H1 (cell line): ENCODE measurements at regions not wholly inside any gene's neighbourhood (a gene's known extent, or its start where the extent isn't known, plus 50 kb on each side); places are given as distances from the start of the nearest gene placed in this dataset.

Experiments used
- CTCF ChIA-PET: fragments of 300-600 bp; sonication (Branson Sonifier 250); formaldehyde crosslinking; loops from one replicate; lab custom pipeline; 2021; ENCODE audit not compliant: partially characterized antibody; lab: Charles Lee
- POLR2A ChIA-PET: fragments of 300-600 bp; sonication (Branson Sonifier 250); formaldehyde crosslinking; loops from one replicate; lab custom pipeline; 2021; ENCODE audit warnings: inconsistent platforms; ENCODE audit not compliant: partially characterized antibody; lab: Charles Lee
- DNase-seq, 2 experiments: peaks; one replicate each; pipeline versions ENCODE4 v3.0.0 to v3.0.0-alpha.2; 2010 to 2022; ENCODE audit warnings: low spot score in 2 of 2, low read depth in 1 of 2, mixed read lengths in 1 of 2
- FAIRE-seq: peaks from 2 replicates; lab custom pipeline; 2011; peaks lifted over from hg19 to GRCh38; lab: Jason Lieb, UNC
- H2AFZ ChIP-seq: 2 replicates; pipeline ENCODE4 v1.8.1; 2012; ENCODE audit warnings: low read length, inconsistent platforms
- H2AK5ac ChIP-seq: 2 replicates; pipeline ENCODE4 v1.6.1; 2013; ENCODE audit warnings: low read depth, low read length
- H2BK120ac ChIP-seq: replicated peaks from 2 replicates; pipeline ENCODE3; 2013; ENCODE audit warnings: low read depth, low read length, inconsistent platforms
- H2BK12ac ChIP-seq: 2 replicates; pipeline ENCODE4 v1.6.1; 2013; ENCODE audit warnings: low read depth, low read length
- H2BK15ac ChIP-seq: 2 replicates; pipeline ENCODE4 v1.6.1; 2013; ENCODE audit warnings: low read length
- H2BK20ac ChIP-seq: 2 replicates; pipeline ENCODE4 v1.6.1; 2013; ENCODE audit warnings: low read length
- H2BK5ac ChIP-seq: 2 replicates; pipeline ENCODE4 v1.6.1; 2013; ENCODE audit warnings: low read depth, low read length
- H3K14ac ChIP-seq: 2 replicates; pipeline ENCODE4 v1.6.1; 2013; ENCODE audit warnings: inconsistent platforms; ENCODE audit not compliant: insufficient read length
- H3K18ac ChIP-seq: 2 replicates; pipeline ENCODE4 v1.6.1; 2013; ENCODE audit warnings: low read length; ENCODE audit errors: extremely low read depth
- H3K23ac ChIP-seq: 2 replicates; pipeline ENCODE4 v1.6.1; 2013; ENCODE audit warnings: inconsistent platforms; ENCODE audit not compliant: insufficient read length
- H3K23me2 ChIP-seq: 2 replicates; pipeline ENCODE4 v1.6.1; 2013; ENCODE audit warnings: low read depth, low read length
- H3K27ac ChIP-seq: 2 replicates; pipeline ENCODE4 v1.6.1; 2011; ENCODE audit warnings: low read depth, low read length, inconsistent platforms
- H3K27me3 ChIP-seq, 4 experiments: replicated peaks in 1 of 4; 1 replicate in 1 of 4; 2 replicates in 3 of 4; pipeline versions ENCODE4 v1.6.1 to v1.8.1; 2011 to 2013; ENCODE audit warnings: low read length in 3 of 4, mild to moderate bottlenecking in 3 of 4, inconsistent platforms in 2 of 4, mixed read lengths in 2 of 4, moderate library complexity in 1 of 4; ENCODE audit not compliant: control insufficient read depth in 3 of 4, insufficient read depth in 3 of 4; ENCODE audit errors: extremely low read depth in 1 of 4
- H3K36me3 ChIP-seq, 4 experiments: 2 replicates each; pipeline versions ENCODE4 v1.6.1 to v1.8.1; 2011 to 2013; ENCODE audit warnings: mild to moderate bottlenecking in 4 of 4, low read length in 3 of 4, moderate library complexity in 2 of 4, control low read depth in 1 of 4, inconsistent platforms in 1 of 4; ENCODE audit not compliant: insufficient read depth in 4 of 4, control insufficient read depth in 2 of 4
- H3K4ac ChIP-seq: replicated peaks from 2 replicates; pipeline ENCODE3; 2013; ENCODE audit warnings: low read length, low read depth, mixed read lengths, inconsistent platforms; ENCODE audit not compliant: insufficient read length
- H3K4me1 ChIP-seq, 4 experiments: replicated peaks in 1 of 4; 1 replicate in 1 of 4; 2 replicates in 3 of 4; pipeline versions ENCODE4 v1.6.1 to v1.8.1; 2011 to 2013; ENCODE audit warnings: low read length in 3 of 4, inconsistent platforms in 2 of 4, mixed read lengths in 1 of 4; ENCODE audit not compliant: insufficient read depth in 4 of 4, control insufficient read depth in 3 of 4
- H3K4me2 ChIP-seq, 2 experiments: 2 replicates each; pipeline versions ENCODE4 v1.6.1 to v1.8.1; 2011 to 2013; ENCODE audit warnings: low read depth in 2 of 2, low read length in 2 of 2, control low read depth in 1 of 2, inconsistent platforms in 1 of 2, mild to moderate bottlenecking in 1 of 2; ENCODE audit not compliant: insufficient read depth in 1 of 2
- H3K4me3 ChIP-seq, 4 experiments: fragments of 200-600, 300-600 bp in 1 of 4; sonication (generic), shearing (Covaris generic), sonication (Bioruptor Twin) in 1 of 4; 2 replicates each; pipeline versions ENCODE4 v1.5.1 to v1.8.1; 2011 to 2016; ENCODE audit warnings: low read length in 4 of 4, low read depth in 3 of 4, control low read depth in 2 of 4, inconsistent platforms in 2 of 4, mild to moderate bottlenecking in 2 of 4, mixed read lengths in 1 of 4, moderate library complexity in 1 of 4; ENCODE audit not compliant: insufficient read depth in 2 of 4; ENCODE audit errors: extremely low read depth in 1 of 4
- H3K56ac ChIP-seq: replicated peaks from 2 replicates; pipeline ENCODE3; 2013; ENCODE audit warnings: low read depth, mild to moderate bottlenecking, mixed read lengths, low read length, inconsistent platforms; ENCODE audit not compliant: insufficient read length
- H3K79me1 ChIP-seq: 2 replicates; pipeline ENCODE4 v1.6.1; 2013; ENCODE audit warnings: low read depth, low read length, control low read depth
- H3K79me2 ChIP-seq, 2 experiments: 2 replicates each; pipeline versions ENCODE4 v1.6.1 to v1.8.1; 2012 to 2013; ENCODE audit warnings: low read length in 2 of 2, mild to moderate bottlenecking in 2 of 2, inconsistent platforms in 1 of 2; ENCODE audit not compliant: insufficient read depth in 2 of 2, control insufficient read depth in 1 of 2
- H3K9ac ChIP-seq, 4 experiments: replicated peaks in 1 of 4; 1 replicate in 1 of 4; 2 replicates in 3 of 4; pipeline versions ENCODE4 v1.6.1 to v1.8.1; 2011 to 2013; ENCODE audit warnings: low read depth in 3 of 4, low read length in 3 of 4, control low read depth in 2 of 4, mild to moderate bottlenecking in 2 of 4, moderate library complexity in 2 of 4, inconsistent platforms in 1 of 4; ENCODE audit errors: extremely low read depth in 1 of 4
- H3K9me3 ChIP-seq, 2 experiments: 2 replicates each; pipeline versions ENCODE4 v1.6.1 to v1.8.1; 2012 to 2013; ENCODE audit warnings: mild to moderate bottlenecking in 2 of 2, moderate library complexity in 2 of 2, control low read depth in 1 of 2, inconsistent platforms in 1 of 2, low read depth in 1 of 2, low read length in 1 of 2, mixed read lengths in 1 of 2; ENCODE audit not compliant: insufficient read depth in 2 of 2
- H4K20me1 ChIP-seq, 2 experiments: replicated peaks in 1 of 2; 2 replicates each; pipeline versions ENCODE3 to v1.8.1; 2011 to 2013; ENCODE audit warnings: inconsistent platforms in 2 of 2, low read length in 2 of 2, mild to moderate bottlenecking in 1 of 2; ENCODE audit not compliant: insufficient read depth in 2 of 2, control insufficient read depth in 1 of 2
- H4K5ac ChIP-seq: 2 replicates; pipeline ENCODE4 v1.6.1; 2013; ENCODE audit warnings: low read length, low read depth, mixed read lengths, inconsistent platforms; ENCODE audit not compliant: insufficient read length
- H4K8ac ChIP-seq: 2 replicates; pipeline ENCODE4 v1.8.0; 2013; ENCODE audit warnings: mild to moderate bottlenecking, moderate library complexity, low read length, inconsistent platforms; ENCODE audit not compliant: insufficient read depth; ENCODE audit errors: extremely low read depth
- H4K91ac ChIP-seq: replicated peaks from 2 replicates; pipeline ENCODE3; 2013; ENCODE audit warnings: low read length, mixed read lengths, inconsistent platforms; ENCODE audit not compliant: insufficient read length
- ASH2L ChIP-seq: fragments of 200-600, 300-600 bp; sonication (generic); IDR thresholded peaks from one replicate; pipeline ENCODE4 v1.7.1; 2017; ENCODE audit warnings: low read length
- BRCA1 ChIP-seq: IDR thresholded peaks from 2 replicates; pipeline ENCODE4 v1.6.1; 2012; ENCODE audit warnings: low read depth, low read length, improper control_type of control experiment
- EP300 ChIP-seq, 2 experiments: IDR thresholded peaks; 1 replicate in 1 of 2; 2 replicates in 1 of 2; pipeline ENCODE4 v1.6.1; 2011 to 2012; ENCODE audit warnings: low read depth in 2 of 2, low read length in 2 of 2, mild to moderate bottlenecking in 2 of 2, borderline replicate concordance in 1 of 2, inconsistent platforms in 1 of 2, moderate library complexity in 1 of 2
- EZH2 ChIP-seq: fragments of 200-600 bp; sonication (generic); IDR thresholded peaks from 2 replicates; pipeline ENCODE4 v1.7.1; 2012; ENCODE audit warnings: low read depth, mild to moderate bottlenecking, moderate library complexity, low read length, inconsistent platforms; ENCODE audit not compliant: severe bottlenecking
- HDAC6 ChIP-seq: IDR thresholded peaks from one replicate; pipeline ENCODE4 v1.7.1; 2012; ENCODE audit warnings: low read depth, mild to moderate bottlenecking, inconsistent platforms, low read length, moderate library complexity
- MAFK ChIP-seq: IDR thresholded peaks from 2 replicates; pipeline ENCODE4 v1.6.1; 2012; ENCODE audit warnings: low read depth, mild to moderate bottlenecking, improper control_type of control experiment, low read length
- SAP30 ChIP-seq: fragments of 300-600 bp; sonication (generic); IDR thresholded peaks from 2 replicates; pipeline ENCODE4 v1.7.1; 2012; ENCODE audit warnings: low read length, moderate library complexity, mild to moderate bottlenecking, inconsistent platforms; ENCODE audit not compliant: insufficient read depth, insufficient replicate concordance
- SIX5 ChIP-seq: IDR thresholded peaks from 2 replicates; pipeline ENCODE4 v1.6.1; 2011; ENCODE audit warnings: mild to moderate bottlenecking, low read depth, low read length
- SP4 ChIP-seq: IDR thresholded peaks from 2 replicates; pipeline ENCODE4 v1.6.1; 2012; ENCODE audit warnings: low read length, inconsistent platforms
- SUZ12 ChIP-seq: fragments of 200-600 bp; sonication (generic); IDR thresholded peaks from 2 replicates; pipeline ENCODE4 v1.6.1; 2012; ENCODE audit warnings: mild to moderate bottlenecking, inconsistent platforms, low read length, moderate library complexity, mixed read lengths
- TAF1 ChIP-seq: IDR thresholded peaks from 2 replicates; pipeline ENCODE4 v1.6.1; 2011; ENCODE audit warnings: mild to moderate bottlenecking, low read depth, low read length
- TCF12 ChIP-seq: IDR thresholded peaks from 2 replicates; pipeline ENCODE4 v1.6.1; 2011; ENCODE audit warnings: low read depth, mild to moderate bottlenecking, low read length
- TEAD4 ChIP-seq: IDR thresholded peaks from 2 replicates; pipeline ENCODE4 v1.6.1; 2012; ENCODE audit warnings: low read depth, low read length, inconsistent platforms, mixed read lengths
- WGBS, 2 experiments: shearing (Covaris generic) in 1 of 2; methylation state at CpG; one replicate each; pipeline versions ENCODE4 v1.1.6 to v1.1.7; 2013 to 2015; ENCODE audit warnings: low lambda C conversion rate in 2 of 2, mixed read lengths in 2 of 2, inconsistent platforms in 1 of 2, low coverage in 1 of 2, missing lambda C conversion rate in 1 of 2; ENCODE audit not compliant: insufficient replicate concordance in 2 of 2, insufficient coverage in 1 of 2, insufficient read length in 1 of 2; ENCODE audit errors: extremely low coverage in 1 of 2, missing lambda C conversion rate in 1 of 2; 5-methylcytosine and 5-hydroxymethylcytosine counted together
- TF ChIP-seq, protein P1 (sequence below): IDR thresholded peaks from 2 replicates; pipeline ENCODE4 v1.6.1; 2012; ENCODE audit warnings: low read length, inconsistent platforms

DNA sequence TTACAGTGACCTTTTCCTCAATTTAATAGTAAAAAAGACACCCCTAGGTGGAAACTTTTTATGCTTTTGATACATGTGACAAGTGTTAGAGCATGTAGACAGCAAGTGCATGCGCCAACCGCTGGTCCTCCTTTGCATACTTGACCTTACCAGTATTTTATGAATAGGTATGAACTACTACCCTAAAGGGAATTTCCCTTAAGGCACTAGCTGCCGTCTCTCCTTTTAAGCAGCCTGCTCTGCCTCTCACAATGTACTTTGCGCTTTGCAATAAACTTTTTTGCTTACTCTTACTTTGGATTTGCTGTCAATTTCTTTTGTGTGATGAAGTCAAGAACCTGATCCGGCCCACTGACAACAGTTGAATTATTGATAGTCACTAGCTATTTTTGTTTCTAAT, 50.6 kb upstream of the ZNF133 start:
- Histone ChIP-seq H3K4ac (no peak overlapping the region), H3K79me2 (no peaks in the 10 kb centered on the region), H4K20me1 (no peaks in the 10 kb centered on the region), H3K4me1 (no peaks in the 10 kb centered on the region), H3K4me3 (no peak overlapping the region), H2BK5ac (no peak overlapping the region), H3K79me1 (no peaks in the 10 kb centered on the region), H3K23ac (no peak overlapping the region), H3K4me2 (no peak overlapping the region), H3K27ac (no peak overlapping the region), H4K91ac (no peak overlapping the region), H3K9ac (no peak overlapping the region), H3K18ac (no peak overlapping the region), H3K9me3 (no peaks in the 10 kb centered on the region), H2BK12ac (no peak overlapping the region), H3K56ac (no peak overlapping the region), H2AFZ (no peak overlapping the region), H4K5ac (no peak overlapping the region), H3K27me3 (no peaks in the 10 kb centered on the region), H2BK15ac (no peak overlapping the region), H4K8ac (no peak overlapping the region), H2BK20ac (no peak overlapping the region), H3K14ac (no peak overlapping the region), H2AK5ac (no peak overlapping the region), H2BK120ac (no peak overlapping the region), H3K23me2 (no peaks in the 10 kb centered on the region), H3K36me3 (no peaks in the 10 kb centered on the region)
- DNase-seq, result no peak
- CTCF ChIA-PET, result interaction anchor here (0.7 kb wide), 1 partner anchor 218 kb away, joined by 3 read pairs; no protein-coding TSS in a partner anchor
- FAIRE-seq, result no peak
- POLR2A ChIA-PET, result no interaction called here
- 82% methylated on average over 5 of the region's 5 CpGs; no CpG with 5 or more reads in 1 of the 2 experiments for WGBS, 2 experiments
- TF ChIP-seq, protein P1, sequence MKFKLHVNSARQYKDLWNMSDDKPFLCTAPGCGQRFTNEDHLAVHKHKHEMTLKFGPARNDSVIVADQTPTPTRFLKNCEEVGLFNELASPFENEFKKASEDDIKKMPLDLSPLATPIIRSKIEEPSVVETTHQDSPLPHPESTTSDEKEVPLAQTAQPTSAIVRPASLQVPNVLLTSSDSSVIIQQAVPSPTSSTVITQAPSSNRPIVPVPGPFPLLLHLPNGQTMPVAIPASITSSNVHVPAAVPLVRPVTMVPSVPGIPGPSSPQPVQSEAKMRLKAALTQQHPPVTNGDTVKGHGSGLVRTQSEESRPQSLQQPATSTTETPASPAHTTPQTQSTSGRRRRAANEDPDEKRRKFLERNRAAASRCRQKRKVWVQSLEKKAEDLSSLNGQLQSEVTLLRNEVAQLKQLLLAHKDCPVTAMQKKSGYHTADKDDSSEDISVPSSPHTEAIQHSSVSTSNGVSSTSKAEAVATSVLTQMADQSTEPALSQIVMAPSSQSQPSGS, result no peak
- no peak for TF ChIP-seq TEAD4
- TF ChIP-seq EZH2, result no peak
- TF ChIP-seq SIX5, result no peak
- TF ChIP-seq TAF1, result no peak
- TF ChIP-seq EP300 (IDR thresholded peaks at IDR 0.05; ENCODE audit: borderline replicate concordance in 1 of 2, low read depth in 2 of 2, low read length in 2 of 2), result no peak
- no peak for TF ChIP-seq SP4
- TF ChIP-seq HDAC6, result no peak
- TF ChIP-seq TCF12, result no peak
- no peak for TF ChIP-seq ASH2L
- TF ChIP-seq BRCA1, result no peak
- TF ChIP-seq SUZ12, result no peak
- TF ChIP-seq MAFK, result no peak
- TF ChIP-seq SAP30, result no peak
